ENCODE measurements at regions not wholly inside any gene's neighbourhood (a gene's known extent, or its start where the extent isn't known, plus 50 kb on each side); places are given as distances from the start of the nearest gene placed in this dataset.
"Not testable (repeated sequence)": the region's sequence is repeated elsewhere in the genome, so short reads cannot be mapped to it uniquely, and the experiment has no call there.

DNA sequence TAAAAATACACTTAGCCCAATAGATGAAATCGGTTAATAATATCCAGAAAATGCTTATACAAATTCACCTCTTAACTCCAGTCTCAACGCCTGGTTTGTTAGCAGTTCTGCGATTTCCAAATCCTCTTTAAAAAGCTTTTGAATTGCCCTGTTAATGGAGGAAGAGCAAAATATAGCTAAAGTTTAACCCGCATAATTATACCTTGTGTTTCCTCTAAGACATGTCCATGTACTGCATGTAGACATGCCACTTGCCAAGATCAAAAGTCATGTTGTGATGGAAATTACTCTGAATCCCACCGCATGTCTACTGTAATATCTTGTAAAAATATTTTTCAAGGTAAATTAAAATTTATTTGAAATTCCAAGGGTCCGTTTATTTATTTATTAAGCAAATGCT, 291.2 kb upstream of the LRP1B start:
- TF ChIP-seq CHD2 (IDR thresholded peaks at IDR 0.05; ENCODE audit: low read length, partially characterized antibody): no peak
- no peak for TF ChIP-seq FOSL2 (IDR thresholded peaks at IDR 0.05; ENCODE audit: borderline replicate concordance, low read depth)
- TF ChIP-seq POLR2AphosphoS5 (IDR thresholded peaks at IDR 0.05; ENCODE audit: low read depth, low read length): no peak
- TF ChIP-seq EP300 (IDR thresholded peaks at IDR 0.05; ENCODE audit: borderline replicate concordance in 1 of 2, low read depth in 1 of 2, low read length in 1 of 2): no peak
- TF ChIP-seq FOXJ3 (CRISPR knock-in tag; IDR thresholded peaks at IDR 0.05): no peak
- TF ChIP-seq MXI1 (IDR thresholded peaks at IDR 0.05; ENCODE audit: low read depth, low read length): no peak
- TF ChIP-seq TAF1 (IDR thresholded peaks at IDR 0.05; ENCODE audit: borderline replicate concordance, low read depth, low read length): no peak
- TF ChIP-seq, protein P1, sequence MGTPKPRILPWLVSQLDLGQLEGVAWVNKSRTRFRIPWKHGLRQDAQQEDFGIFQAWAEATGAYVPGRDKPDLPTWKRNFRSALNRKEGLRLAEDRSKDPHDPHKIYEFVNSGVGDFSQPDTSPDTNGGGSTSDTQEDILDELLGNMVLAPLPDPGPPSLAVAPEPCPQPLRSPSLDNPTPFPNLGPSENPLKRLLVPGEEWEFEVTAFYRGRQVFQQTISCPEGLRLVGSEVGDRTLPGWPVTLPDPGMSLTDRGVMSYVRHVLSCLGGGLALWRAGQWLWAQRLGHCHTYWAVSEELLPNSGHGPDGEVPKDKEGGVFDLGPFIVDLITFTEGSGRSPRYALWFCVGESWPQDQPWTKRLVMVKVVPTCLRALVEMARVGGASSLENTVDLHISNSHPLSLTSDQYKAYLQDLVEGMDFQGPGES (IDR thresholded peaks at IDR 0.05; ENCODE audit: low read depth, low read length): no peak
- no peak for TF ChIP-seq MEF2A (IDR thresholded peaks at IDR 0.05; ENCODE audit: borderline replicate concordance, low read depth)
- TF ChIP-seq, protein P2, sequence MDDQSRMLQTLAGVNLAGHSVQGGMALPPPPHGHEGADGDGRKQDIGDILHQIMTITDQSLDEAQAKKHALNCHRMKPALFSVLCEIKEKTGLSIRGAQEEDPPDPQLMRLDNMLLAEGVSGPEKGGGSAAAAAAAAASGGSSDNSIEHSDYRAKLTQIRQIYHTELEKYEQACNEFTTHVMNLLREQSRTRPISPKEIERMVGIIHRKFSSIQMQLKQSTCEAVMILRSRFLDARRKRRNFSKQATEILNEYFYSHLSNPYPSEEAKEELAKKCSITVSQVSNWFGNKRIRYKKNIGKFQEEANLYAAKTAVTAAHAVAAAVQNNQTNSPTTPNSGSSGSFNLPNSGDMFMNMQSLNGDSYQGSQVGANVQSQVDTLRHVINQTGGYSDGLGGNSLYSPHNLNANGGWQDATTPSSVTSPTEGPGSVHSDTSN (IDR thresholded peaks at IDR 0.05): no peak
- TF ChIP-seq, protein P3, sequence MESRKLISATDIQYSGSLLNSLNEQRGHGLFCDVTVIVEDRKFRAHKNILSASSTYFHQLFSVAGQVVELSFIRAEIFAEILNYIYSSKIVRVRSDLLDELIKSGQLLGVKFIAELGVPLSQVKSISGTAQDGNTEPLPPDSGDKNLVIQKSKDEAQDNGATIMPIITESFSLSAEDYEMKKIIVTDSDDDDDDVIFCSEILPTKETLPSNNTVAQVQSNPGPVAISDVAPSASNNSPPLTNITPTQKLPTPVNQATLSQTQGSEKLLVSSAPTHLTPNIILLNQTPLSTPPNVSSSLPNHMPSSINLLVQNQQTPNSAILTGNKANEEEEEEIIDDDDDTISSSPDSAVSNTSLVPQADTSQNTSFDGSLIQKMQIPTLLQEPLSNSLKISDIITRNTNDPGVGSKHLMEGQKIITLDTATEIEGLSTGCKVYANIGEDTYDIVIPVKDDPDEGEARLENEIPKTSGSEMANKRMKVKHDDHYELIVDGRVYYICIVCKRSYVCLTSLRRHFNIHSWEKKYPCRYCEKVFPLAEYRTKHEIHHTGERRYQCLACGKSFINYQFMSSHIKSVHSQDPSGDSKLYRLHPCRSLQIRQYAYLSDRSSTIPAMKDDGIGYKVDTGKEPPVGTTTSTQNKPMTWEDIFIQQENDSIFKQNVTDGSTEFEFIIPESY (IDR thresholded peaks at IDR 0.05; ENCODE audit: borderline replicate concordance, low read depth): no peak
- no peak for TF ChIP-seq NFIC (IDR thresholded peaks at IDR 0.05; ENCODE audit: borderline replicate concordance)
- TF ChIP-seq NRF1 (IDR thresholded peaks at IDR 0.05; ENCODE audit: low read depth, low read length): no peak
- no peak for TF ChIP-seq GATA2 (CRISPR knock-in tag; IDR thresholded peaks at IDR 0.05)
- TF ChIP-seq TEAD4 (IDR thresholded peaks at IDR 0.05; ENCODE audit: borderline replicate concordance, insufficient read depth): no peak
- ChIA-PET POLR2A (no interaction called here), CTCF (no interaction called here)
- 79% methylated on average over 6 of the region's 6 CpGs for WGBS (ENCODE audit: low lambda C conversion rate)
- H3K9me3 ChIP-seq: no peaks in the 10 kb centered on the region
- H3K79me2 ChIP-seq (ENCODE audit: insufficient read depth): no peaks in the 10 kb centered on the region
- no peak overlapping the region for H3K4me3 ChIP-seq (ENCODE audit: low read depth in 2 of 2, low read length in 1 of 2)
- no peaks in the 10 kb centered on the region for H3K36me3 ChIP-seq (replicated peaks in 1 of 2; ENCODE audit: control insufficient read depth in 1 of 2, insufficient read depth in 2 of 2, low read length in 1 of 2)
- H3K4me2 ChIP-seq: no peak overlapping the region
- no peak overlapping the region for H2AFZ ChIP-seq (ENCODE audit: low read depth)
- no peaks in the 10 kb centered on the region for H4K20me1 ChIP-seq (ENCODE audit: insufficient read depth)
- peaks cover 0 to 6% of the 10 kb centered on the region in 2 experiments; a peak in 2 of 4 replicates for H3K4me1 ChIP-seq (ENCODE audit: control insufficient read depth in 1 of 2, insufficient read depth in 2 of 2, low read depth in 1 of 2, low read length in 1 of 2)
- H3F3A ChIP-seq (replicated peaks; ENCODE audit: insufficient read depth): no peaks in the 10 kb centered on the region
- no peak overlapping the region for H3K27ac ChIP-seq (ENCODE audit: low read depth in 2 of 2, low read length in 1 of 2)
- no peak for DNase-seq
- H3K9ac ChIP-seq: no peak overlapping the region
- no peaks in the 10 kb centered on the region for H3K9me2 ChIP-seq
- no peaks in the 10 kb centered on the region for H3K27me3 ChIP-seq (ENCODE audit: insufficient read depth)

DNA sequence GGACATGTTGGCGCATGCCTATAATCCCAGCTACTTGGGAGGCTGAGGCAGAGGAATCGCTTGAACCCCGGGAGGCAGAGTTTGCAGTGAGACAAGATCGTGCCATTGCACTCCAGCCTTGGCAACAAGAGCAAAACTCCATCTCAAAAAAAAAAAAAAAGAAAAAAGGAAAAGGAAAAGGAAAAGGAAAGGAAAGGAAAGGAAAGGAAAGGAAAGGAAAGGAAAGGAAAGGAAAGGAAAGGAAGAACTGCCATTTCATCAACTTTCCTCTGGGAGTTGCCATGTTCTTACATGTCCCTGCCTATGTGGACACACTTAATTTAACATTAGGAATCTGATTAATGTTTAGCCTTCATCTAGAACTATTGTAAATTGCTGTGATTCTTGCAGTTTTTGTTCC, 287.9 kb upstream of the LRP1B start:
- H3K4me3 ChIP-seq (ENCODE audit: low read depth in 2 of 2, low read length in 1 of 2); H3K9ac ChIP-seq; H3F3A ChIP-seq (replicated peaks; ENCODE audit: insufficient read depth); H3K4me1 ChIP-seq (ENCODE audit: control insufficient read depth in 1 of 2, insufficient read depth in 2 of 2, low read depth in 1 of 2, low read length in 1 of 2); H3K9me2 ChIP-seq; H3K36me3 ChIP-seq (replicated peaks in 1 of 2; ENCODE audit: control insufficient read depth in 1 of 2, insufficient read depth in 2 of 2, low read length in 1 of 2); CTCF ChIA-PET; POLR2A ChIA-PET; H4K20me1 ChIP-seq (ENCODE audit: insufficient read depth); DNase-seq; H3K9me3 ChIP-seq; H2AFZ ChIP-seq (ENCODE audit: low read depth); H3K79me2 ChIP-seq (ENCODE audit: insufficient read depth); H3K4me2 ChIP-seq; H3K27me3 ChIP-seq (ENCODE audit: insufficient read depth); H3K27ac ChIP-seq (ENCODE audit: low read depth in 2 of 2, low read length in 1 of 2): not testable (repeated sequence)
- 95% methylated on average over 4 of the region's 4 CpGs for WGBS (ENCODE audit: low lambda C conversion rate)
